NCI-H524 treated with DMSO at 0.1 percent for 48 hours (cell line): ENCODE measurements at regions not wholly inside any gene's neighbourhood (a gene's known extent, or its start where the extent isn't known, plus 50 kb on each side); places are given as distances from the start of the nearest gene placed in this dataset.
"Not testable (repeated sequence)": the region's sequence is repeated elsewhere in the genome, so short reads cannot be mapped to it uniquely, and the experiment has no call there.

ENCODE experiments used
- DNase-seq: peaks from one replicate; lab custom pipeline; 2025; lab: John Stamatoyannopoulos, UW

GRCh38 chr3:178304758-178305467 lies 231.3 kb upstream of the KCNMB2 start:
- DNase-seq, result no peak

GRCh38 chr3:178306432-178307115 lies 229.7 kb upstream of the KCNMB2 start:
- no peak for DNase-seq

GRCh38 chr3:178308771-178309170 lies 227.5 kb upstream of the KCNMB2 start:
- no peak for DNase-seq

- DNase-seq, result no peak
Measured at GRCh38 chr3:178310949-178311348, 225.3 kb upstream of the KCNMB2 start.

GRCh38 chr3:178313716-178314115 lies 222.5 kb upstream of the KCNMB2 start:
- no peak for DNase-seq

GRCh38 chr3:178318340-178318739 lies 217.9 kb upstream of the KCNMB2 start:
- DNase-seq, result no peak

GRCh38 chr3:178318941-178319816 lies 217.1 kb upstream of the KCNMB2 start:
- DNase-seq, result no peak

GRCh38 chr3:178320456-178321351 lies 215.5 kb upstream of the KCNMB2 start:
- DNase-seq, result no peak

GRCh38 chr3:178324356-178324755 lies 211.9 kb upstream of the KCNMB2 start:
- no peak for DNase-seq

- no peak for DNase-seq
Measured at GRCh38 chr3:178325330-178325729, 210.9 kb upstream of the KCNMB2 start.

- DNase-seq, result no peak
Measured at GRCh38 chr3:178329936-178330335, 206.3 kb upstream of the KCNMB2 start.

- DNase-seq, result no peak
Measured at GRCh38 chr3:178334239-178334638, 202.0 kb upstream of the KCNMB2 start.

- DNase-seq, result no peak
Measured at GRCh38 chr3:178336336-178336735, 199.9 kb upstream of the KCNMB2 start.

GRCh38 chr3:178340506-178340905 lies 195.7 kb upstream of the KCNMB2 start:
- no peak for DNase-seq

GRCh38 chr3:178341636-178342035 lies 194.6 kb upstream of the KCNMB2 start:
- DNase-seq, result no peak

- DNase-seq, result no peak
Measured at GRCh38 chr3:178342111-178342510, 194.1 kb upstream of the KCNMB2 start.

GRCh38 chr3:178343433-178344038 lies 192.7 kb upstream of the KCNMB2 start:
- DNase-seq, result no peak

- no peak for DNase-seq
Measured at GRCh38 chr3:178345944-178346343, 190.3 kb upstream of the KCNMB2 start.

- not testable (repeated sequence) for DNase-seq
Measured at GRCh38 chr3:178348561-178349217, 187.5 kb upstream of the KCNMB2 start.

GRCh38 chr3:178349218-178349596 lies 187.0 kb upstream of the KCNMB2 start:
- DNase-seq, result not testable (repeated sequence)

- DNase-seq, result no peak
Measured at GRCh38 chr3:178350763-178351162, 185.5 kb upstream of the KCNMB2 start.
